ENCODE measurements at regions not wholly inside any gene's neighbourhood (a gene's known extent, or its start where the extent isn't known, plus 50 kb on each side); places are given as distances from the start of the nearest gene placed in this dataset.
"Not testable (repeated sequence)": the region's sequence is repeated elsewhere in the genome, so short reads cannot be mapped to it uniquely, and the experiment has no call there.

DNA sequence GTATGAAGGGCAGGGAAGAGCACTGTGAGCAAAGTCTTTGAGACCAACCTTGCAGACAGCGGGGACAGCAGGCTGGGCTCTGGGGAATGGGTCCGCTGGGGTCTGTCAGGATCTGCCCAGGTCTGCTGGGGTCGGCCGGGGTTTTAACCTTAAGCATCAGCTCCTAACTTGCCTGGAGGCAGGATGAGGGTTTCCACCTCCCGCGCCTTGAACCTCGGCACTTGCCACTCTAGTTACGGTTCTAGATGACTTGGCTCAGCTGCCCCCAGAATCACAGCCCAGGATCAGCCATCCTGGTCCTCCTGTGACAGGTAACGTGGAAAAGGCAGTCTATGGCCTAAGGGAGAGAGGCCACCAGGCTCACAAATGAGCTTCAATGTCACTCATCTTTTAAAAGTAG is 50.4 kb upstream of the CACUL1 start:
- no peak for DNase-seq

DNA sequence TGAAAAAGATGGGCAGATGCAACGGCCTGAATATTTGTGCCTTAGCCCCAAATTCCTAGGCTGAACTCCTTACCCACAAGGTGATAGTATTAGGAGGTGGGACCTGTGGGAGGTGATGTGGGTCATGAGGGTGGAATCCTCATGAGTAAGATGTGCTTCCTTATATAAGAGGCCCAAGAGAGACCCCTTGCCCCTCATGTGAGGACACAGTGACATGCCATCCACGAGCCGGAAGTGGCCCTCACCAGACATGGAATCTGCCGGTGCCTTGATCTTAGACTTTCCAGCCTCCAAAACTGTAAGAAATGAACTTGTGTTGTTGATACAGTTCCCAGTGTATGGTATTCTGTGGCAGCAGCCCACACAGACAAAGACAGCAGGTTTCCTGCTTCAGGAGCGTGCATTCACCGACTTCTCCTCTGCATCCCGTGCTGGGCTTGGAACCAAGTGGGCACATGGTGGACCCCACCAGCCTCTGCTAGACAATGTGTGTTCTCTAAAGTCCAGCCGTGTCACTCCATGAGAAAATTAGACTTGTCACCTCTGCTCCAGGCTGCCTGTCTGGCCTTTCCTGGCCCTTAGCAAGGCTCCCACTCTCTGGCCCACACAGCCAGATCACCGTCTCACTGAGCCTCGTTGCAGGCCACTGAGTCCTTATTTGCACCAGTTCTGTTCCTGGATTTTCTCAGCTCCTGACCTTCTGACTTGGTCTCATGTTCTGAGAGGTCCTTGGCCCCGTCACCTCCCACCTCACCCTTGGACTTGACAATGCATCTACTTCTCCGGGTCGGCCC is 52.9 kb upstream of the CACUL1 start:
- no peak for DNase-seq

DNA sequence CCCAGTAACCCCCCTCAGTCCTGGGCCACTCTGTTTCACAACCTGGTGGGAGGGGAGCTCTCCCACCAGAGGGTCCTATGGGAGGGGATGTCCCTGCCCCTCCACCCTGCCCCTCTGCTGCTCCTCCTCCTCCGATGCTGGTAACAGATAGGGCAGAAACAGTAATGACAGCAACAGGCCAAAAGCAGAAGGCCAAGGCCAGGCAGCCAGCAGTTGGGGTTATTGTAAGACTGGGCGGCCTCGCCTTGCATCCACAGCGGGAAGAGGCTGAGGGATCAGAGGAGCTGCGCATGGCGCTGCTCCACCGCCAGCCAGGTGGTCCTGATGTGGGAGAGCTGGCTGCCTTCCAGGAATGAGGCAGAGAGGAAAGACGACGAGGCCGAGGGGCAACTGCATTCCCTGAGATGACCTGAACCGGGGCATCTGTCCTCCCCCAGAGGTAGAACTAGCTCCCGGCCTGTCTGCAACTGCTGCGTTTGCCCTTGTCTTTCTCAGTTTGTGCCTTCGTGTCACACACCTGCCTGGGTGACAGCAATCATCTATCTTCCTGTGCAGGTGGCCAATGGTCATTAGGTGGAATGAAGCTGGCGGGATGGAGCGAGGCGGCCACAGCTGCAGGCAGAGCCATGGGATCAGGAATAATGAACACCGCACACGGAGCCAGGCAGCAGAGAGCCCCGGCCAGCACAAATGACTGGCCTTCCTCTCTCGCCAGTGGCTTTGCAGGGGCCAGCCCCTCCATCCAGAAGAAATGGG is 54.0 kb upstream of the CACUL1 start:
- DNase-seq = no peak

DNA sequence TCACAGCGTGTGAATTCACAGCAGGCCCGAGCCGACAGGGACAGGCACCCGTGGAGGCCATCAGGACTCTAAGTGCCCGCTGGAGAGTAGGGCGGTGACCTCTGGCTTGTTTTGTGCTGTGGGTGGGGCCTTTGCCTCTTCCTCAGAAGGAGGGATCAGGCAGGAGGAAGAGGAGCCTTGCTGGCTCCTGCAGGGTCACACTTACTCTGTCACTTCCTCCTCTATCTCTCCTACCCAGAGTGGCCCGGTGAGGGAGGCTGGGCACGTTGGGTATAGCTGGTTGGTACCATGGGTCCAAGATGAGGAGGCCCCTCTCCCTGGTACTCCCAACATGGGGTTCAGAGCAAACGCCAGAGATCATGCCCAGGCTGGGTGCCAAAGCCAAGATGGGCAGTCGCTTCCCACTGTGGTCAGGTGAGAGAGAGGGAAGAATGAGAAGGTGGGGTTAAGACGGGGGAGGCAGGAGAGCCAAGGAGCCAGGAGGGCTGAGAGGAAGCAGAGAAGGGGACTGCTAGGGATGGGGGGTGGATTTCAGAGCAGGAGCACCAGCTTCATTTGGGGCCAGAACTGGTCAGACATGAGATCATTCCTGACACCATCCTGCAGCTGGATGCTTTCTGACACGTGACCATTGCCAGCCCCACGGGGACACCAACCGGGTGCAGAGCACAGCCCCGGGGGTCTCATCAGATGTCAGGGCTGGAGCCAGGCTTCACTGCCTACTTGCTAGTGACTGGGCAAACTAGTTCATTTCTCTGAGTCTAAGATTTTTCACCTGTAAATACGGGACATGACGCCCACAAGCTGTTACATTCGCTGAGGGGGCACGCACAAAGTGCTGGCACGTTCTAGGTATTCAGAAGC is 54.8 kb upstream of the CACUL1 start:
- no peak for DNase-seq

DNA sequence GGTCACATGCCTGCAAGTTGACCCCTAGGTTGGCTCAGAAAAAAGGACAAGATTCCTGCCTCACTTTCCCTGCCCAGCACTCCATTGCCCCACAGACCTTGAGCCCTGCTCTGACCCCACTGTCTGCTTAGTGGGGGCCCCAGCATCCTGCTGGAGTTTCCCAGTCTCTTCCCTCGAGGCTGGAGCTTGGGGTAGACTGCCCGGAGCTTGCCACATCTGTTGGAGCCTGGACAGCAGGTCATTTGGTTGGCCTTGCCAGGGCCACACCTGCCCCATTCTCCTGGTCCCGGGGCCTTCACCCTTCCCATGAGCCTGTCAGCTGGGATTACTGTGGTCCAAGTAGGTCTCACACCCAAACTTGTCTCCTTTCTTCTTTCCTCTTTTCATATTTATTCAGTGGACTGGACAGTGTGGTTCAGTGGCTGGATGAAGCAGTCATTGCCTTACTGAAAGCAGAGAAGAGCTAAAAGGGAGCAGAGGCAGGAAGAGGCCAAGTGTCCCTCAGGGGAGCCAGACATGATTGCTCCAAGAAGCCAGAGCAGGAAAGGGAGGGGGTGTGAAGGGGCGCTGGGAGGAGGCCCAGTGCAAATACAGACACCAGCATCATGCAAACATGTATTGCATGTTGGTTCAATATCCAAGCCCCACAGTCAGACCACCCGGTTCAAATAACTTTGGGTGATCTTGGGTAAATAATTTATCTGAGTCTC is 56.2 kb upstream of the CACUL1 start:
- no peak for DNase-seq

DNA sequence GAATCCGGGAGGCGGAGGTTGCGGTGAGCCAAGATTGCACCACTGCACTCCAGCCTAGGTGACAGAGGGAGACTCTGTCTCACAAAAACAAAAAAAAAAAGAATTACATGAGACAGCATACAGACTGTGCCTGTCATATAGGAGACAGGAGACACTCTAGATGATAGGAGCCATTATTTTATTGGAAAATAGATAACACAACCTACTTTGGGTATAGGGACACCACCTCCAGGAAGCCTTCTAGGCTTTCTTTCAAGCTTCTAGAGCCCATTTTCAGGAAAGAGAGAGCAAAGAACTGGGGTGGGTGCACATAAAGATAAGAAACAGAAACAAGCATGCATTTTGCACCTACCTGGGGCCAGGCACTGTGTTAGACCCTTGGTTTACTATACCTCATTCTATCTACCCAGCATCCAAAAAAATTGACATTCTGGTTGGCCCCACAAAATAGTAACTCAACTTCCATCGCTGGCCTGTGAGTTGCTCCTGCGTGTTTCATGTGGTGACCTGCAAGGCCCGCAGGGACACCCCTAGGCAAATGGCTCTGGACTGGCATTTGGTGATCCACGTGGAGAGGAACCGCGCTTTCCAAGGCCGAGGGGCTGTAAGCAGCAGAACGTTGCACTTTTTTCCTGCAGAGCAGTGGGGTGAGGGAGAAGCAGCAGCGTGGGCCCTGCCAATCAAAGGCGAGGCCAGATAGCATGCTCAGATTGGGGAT is 57.1 kb upstream of the CACUL1 start:
- no peak for DNase-seq

DNA sequence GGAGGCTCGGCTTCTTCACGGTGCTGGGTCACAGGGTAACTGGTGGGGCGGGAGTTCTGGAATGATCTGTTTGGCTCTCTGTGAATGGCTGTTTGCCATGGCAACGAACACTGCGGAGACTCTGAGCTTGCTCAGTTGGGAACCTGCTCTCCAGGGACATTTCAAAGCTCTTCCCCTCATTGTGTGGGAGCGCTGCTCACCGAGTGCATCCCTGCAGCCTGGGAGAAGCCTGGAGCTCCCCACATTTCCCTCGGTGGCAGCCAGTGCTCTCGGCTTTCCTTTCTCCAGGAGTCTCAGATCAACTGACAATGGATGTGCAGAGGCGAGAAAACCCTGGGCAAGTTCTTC is 57.6 kb upstream of the CACUL1 start:
- no peak for DNase-seq

DNA sequence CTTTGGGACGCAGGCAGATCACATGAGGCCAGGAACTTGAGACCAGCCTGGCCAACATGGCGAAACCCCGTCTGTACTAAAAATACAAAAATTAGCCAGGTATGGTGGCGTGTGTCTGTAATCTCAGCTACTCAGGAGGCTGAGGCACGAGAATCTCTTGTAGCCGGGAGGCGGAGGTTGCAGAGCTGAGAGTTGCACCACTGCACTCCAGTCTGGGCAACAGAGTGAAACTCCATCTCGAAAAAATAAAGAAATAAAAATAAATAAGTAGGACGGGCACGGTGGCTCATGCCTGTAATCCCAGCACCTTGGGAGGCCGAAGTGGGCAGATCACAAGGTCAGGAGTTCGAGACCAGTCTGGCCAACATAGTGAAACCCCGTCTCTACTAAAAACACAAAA is 58.2 kb upstream of the CACUL1 start:
- DNase-seq = not testable (repeated sequence)

DNA sequence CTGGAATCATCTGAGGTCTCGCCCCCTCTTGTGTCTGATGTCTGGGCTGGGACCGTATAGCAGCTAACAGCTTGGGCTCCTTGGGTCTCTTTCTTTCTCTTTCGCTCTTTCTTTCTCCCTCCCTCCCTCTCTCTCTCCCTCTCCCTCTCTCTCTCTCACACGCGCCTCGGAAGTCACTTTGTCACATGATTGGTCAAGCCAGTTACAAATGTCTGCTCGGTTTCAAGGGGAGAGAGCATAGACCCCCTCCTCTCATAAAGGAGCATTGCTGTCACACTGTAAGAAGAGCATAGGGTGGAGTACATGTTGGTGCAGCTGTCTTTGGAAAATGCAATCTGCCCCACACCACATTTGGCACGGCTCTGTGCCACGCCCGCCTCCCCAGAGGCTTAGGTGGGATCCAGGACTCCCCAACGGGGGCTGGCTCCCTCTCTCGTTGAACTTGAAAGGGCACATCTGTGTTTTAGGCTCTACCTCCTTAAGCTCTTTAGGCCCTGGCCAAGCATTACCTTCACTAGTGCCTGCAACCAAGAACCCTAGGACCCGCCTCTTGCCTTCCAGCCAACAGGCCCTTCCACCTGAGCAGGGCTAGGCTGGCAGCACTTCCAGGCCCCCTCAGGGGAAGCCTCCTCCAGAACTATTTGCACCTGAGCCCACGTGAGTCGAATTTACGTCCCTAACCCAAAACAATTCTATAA is 61.9 kb upstream of the CACUL1 start:
- no peak for DNase-seq

DNA sequence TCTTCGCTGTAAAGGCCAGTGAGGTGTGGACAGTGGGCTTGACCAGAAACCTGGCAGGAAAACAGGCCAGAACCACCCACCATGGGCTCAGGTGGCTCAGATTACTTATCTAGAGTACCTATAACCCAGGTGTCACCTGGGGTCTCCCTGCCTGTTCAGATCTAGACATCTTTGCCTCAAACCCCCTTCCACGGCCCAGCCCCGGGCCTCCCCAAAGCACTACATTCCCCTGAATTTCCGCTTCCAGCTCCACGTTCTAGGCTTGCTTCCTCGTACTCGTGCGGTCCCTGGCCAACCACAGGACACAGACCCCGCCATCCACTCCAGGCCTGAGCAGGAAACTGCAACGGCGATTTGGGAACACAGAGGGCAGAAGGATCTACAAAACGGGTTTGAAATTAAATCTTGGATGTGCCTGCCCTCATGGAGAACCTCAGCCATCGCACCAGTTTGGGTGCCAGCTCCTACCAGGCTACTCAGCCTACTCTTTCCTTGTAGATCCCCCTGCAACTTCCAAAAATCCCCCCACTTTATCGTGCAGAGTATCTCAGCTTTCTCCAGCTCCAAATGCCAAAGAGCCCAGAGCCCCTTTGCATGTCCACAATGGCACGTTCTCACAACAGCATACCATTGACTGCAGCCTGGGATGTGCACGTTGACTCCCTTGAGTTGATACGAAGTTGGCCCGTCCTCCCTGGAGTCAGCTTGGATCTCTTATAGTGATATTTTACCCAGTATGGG is 62.7 kb upstream of the CACUL1 start:
- no peak for DNase-seq

DNA sequence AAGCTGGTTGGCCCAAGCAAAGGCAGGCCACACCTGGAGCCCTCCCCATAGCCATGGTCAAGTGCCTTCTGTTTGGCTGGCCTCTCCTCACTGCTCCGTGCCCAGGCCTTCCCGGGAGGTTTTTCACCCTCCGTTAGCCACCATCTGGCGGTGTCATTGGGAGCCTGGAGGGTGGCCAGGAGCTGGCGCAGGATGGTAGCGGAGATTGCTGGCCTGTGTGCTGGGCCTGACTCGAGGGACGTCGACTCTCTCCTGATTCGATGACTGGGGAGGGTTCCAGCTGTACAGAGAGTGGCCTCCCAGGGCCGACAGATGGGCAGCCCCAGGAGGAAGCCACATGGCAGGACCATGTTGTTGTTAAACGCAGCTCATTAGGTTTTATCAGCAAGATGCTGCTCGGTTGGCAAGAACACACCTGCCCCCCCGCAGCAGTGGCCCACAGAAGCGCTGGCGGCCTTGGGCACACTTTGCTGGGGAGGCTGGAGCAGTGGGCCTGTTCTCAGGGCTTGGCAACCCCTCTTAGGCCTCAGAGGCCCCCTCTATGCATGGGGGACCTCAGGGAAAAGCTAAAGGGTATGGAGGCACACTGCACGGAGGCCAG is 64.0 kb upstream of the CACUL1 start:
- peak; percentile 6 to 84 for DNase-seq

DNA sequence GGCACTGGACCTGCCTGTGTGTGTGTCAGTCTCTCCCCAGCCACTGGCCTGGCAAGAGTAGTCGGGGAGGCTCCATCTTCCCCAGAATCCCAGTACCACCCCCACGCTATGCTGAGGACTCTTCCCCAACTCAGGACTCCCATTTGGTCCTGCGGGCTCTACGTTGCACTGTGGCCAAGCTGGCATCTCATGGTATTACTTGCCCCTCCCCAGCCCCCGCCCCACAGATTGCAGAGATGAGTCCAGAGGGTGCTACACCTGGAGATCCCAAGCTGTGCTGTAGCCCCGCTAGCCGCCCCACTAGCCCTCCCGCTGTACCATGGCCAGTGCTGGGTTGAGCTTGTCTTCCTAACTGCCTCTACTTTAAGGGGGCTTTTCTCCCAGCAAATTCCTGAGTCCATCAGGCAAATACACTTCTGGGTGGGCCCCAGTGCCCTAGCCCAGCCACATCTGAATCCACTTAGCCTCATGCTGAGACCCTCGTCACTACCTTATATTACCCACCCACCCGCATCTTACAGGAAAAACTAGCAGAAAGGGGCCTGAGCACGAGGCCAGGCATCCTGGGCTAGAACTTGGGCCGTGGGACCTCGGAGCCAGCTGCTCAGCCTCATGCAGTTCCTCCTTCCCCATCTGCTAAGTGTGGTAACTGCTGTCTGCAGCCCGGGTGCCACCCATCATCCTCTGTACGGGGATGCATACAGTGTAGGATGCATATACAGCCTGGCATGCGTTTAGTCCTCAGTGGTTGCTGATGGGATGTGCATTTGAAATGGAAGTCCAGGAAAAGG is 65.8 kb upstream of the CACUL1 start:
- no peak for DNase-seq

DNA sequence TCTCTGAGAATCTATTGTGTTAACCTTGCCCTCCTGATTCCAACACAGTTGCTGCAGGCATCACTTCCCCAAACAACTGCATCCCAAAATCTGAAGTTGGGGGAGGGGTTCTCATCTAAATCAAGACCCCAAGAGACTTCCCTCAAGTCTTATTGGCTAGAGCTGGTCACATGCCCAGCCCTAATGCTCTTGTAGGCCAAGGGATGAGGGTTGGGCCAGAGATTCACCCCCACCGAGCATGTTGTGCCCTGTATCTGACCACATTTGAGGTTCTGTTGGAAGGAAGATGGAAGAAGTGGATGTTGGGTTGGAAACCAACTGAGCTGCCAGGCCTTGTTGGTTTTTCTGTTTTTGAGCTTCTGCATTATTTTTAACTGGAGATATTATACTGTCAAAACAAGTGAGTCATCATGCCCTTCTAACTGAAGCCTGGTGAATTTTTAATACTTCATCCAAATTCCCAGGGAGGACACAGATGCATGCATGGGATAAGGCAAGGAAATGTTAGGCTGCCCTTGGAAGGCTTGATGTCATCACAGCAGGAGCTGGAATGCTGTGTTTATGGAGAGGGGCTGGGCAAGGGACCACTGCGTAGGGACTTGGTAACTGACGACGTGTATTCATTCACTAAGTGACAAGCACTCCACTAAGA is 68.6 kb upstream of the CACUL1 start:
- DNase-seq = no peak

DNA sequence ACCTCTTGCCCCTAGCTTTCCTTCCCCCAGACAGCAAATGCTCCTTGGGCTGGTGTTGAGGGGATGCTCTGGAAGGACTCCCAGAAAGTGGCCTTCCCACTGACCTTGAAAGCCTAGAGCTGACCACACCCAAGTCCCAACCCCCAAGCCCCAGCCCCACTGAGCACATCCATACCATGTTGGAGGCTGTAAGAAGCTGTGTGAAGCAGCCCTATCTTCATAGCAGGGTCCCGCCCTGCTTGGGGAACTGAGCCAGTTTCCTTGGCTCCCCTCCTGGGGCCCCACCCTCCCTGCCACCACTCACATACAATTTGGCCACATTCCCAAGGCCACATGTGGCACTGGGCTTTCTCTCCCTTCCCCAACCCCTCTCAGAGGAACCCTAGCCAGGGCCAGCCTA is 72.3 kb upstream of the CACUL1 start:
- DNase-seq = no peak

DNA sequence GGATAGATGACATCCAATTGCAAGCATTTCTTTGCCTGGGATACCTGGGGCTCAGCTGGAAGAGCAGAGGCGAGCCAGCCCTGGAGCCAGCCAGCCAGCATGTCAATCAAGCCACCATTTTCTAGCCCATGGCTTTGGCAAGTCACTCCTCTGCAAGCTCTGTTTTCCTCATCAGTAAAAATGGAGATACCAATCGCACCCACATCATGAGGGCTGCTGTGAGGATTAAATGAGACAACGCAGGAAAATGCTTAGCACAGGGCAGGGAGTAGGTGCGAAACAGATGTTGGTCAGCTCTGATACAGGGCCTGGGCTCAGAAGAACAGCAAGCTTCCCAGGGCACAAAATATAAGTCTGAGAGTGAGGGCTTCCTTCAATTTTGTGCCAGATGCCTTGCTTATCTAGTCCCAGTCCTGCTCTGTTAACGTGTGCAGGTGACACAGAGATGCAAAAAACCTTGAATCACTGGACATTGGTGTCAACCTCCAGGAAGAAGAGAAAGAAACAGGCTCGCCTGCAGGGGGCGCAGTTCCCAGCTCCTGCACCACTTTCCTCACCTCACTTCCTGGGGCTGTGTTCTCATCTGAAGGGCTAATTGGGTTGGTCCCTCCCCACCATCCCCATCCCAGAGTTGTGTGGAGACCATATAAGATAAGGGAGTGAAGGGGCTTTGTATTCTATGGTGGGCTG is 72.8 kb upstream of the CACUL1 start:
- no peak for DNase-seq

DNA sequence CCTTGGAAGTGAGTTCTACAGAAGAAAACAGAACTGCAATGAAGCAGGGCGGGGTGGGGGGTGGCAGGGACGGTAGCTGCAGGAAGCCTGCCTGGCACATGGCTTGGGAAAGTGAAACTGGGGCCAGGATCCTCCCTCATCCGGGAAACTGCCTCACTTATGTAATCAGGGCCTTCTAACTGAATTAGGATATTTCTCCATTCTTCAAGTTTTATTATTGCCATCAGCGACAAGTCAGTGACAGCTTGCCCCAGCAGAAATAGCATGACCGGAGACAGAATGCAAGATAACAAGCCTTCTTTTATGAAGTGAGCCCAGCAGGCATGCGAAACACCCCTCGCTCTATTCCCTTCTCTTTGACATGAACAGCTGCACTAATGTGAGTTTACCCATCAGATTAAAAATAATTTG is 77.5 kb upstream of the CACUL1 start:
- no peak for DNase-seq

DNA sequence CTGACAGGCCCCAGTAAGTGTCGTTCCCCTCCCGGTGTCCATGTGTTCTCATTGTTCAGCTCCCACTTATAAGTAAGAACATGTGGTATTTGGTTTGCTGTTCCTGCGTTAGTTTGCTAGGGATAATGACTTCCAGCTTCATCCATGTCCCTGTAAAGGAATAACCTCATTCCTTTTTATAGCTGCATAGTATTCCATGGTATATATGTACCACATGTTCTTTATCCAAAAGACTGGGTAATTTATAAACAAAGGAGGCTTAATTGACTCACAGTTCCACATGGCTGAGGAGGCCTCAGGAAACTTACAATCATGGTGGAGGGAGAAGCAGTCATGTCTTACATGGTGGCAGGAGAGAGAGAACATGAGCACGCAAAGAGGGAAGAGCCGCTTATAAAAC is 79.6 kb upstream of the CACUL1 start:
- DNase-seq = not testable (repeated sequence)

DNA sequence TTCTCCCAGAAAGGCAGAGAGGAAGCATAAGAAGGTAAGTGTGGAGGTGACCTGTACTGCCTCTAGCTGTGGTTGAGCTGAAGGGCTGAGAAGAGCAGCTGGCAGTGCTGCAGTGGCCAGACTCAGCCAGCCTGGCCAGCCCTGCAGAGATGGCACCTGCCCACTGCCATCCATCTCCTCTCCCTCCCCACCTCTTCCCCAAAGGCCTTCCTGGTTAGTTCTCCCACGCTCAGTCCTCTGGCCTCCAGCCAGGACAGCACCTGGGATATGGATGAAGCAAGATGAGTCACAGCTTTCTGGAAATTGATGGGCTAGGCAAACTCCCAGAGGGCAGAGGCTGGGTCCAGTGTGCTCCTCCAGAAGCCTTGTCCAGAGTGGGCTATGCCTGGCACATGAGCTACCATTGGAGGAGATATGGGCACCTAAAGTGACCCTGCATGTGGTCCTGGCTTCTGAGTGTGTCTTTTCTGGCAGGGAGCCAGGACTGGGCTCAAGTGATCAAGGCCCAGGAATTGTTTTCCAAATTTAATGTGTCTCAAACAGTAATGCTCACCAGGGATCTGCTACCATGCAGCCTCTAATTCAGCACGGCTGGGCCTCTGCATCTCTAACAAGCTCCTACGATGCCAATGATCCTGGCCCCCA is 81.0 kb upstream of the CACUL1 start:
- no peak for DNase-seq
